ENCODE measurements at regions not wholly inside any gene's neighbourhood (a gene's known extent, or its start where the extent isn't known, plus 50 kb on each side); places are given as distances from the start of the nearest gene placed in this dataset.

DNA sequence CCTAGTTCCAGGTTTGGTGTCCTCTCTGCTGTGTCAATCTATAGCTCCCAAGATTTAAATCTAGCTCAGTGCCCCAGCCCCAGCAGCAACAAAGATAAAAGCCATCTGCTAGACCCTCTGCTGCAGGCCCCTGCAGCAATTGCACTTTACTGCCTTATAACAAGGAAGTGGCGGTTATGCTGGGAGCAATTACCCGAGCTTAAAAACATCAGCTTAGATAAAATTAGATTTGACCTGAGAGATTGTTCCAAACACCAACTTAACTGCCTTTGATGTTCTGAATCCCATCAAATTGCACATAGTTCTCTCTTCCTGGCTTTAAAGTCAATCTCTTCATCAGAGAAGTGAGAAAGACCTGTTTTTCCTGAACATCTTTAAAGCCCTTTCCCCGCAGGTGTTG, 62.4 kb upstream of the SHISA6 start:
- TF ChIP-seq, protein P1, sequence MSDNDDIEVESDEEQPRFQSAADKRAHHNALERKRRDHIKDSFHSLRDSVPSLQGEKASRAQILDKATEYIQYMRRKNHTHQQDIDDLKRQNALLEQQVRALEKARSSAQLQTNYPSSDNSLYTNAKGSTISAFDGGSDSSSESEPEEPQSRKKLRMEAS (IDR thresholded peaks at IDR 0.05; ENCODE audit: insufficient read depth, insufficient read length) = no peak
- no peak for TF ChIP-seq POLR2AphosphoS5 (IDR thresholded peaks at IDR 0.05; ENCODE audit: insufficient read depth, low read depth, low read length)
- TF ChIP-seq, protein P2, sequence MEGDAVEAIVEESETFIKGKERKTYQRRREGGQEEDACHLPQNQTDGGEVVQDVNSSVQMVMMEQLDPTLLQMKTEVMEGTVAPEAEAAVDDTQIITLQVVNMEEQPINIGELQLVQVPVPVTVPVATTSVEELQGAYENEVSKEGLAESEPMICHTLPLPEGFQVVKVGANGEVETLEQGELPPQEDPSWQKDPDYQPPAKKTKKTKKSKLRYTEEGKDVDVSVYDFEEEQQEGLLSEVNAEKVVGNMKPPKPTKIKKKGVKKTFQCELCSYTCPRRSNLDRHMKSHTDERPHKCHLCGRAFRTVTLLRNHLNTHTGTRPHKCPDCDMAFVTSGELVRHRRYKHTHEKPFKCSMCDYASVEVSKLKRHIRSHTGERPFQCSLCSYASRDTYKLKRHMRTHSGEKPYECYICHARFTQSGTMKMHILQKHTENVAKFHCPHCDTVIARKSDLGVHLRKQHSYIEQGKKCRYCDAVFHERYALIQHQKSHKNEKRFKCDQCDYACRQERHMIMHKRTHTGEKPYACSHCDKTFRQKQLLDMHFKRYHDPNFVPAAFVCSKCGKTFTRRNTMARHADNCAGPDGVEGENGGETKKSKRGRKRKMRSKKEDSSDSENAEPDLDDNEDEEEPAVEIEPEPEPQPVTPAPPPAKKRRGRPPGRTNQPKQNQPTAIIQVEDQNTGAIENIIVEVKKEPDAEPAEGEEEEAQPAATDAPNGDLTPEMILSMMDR (IDR thresholded peaks at IDR 0.05; ENCODE audit: extremely low read depth in 1 of 2, insufficient read depth in 1 of 2, low read depth in 1 of 2, low read length in 2 of 2) = no peak
- TF ChIP-seq GATA2 (IDR thresholded peaks at IDR 0.05; ENCODE audit: insufficient read depth, insufficient read length, low read depth, low read length) = no peak
- no peak for TF ChIP-seq POLR2A (IDR thresholded peaks at IDR 0.05; ENCODE audit: low read depth, low read length)
- no peak for TF ChIP-seq MYC (IDR thresholded peaks at IDR 0.05; ENCODE audit: low read depth, low read length)
- TF ChIP-seq EZH2 (IDR thresholded peaks at IDR 0.05; ENCODE audit: borderline replicate concordance, low read depth, low read length, severe bottlenecking) = no peak
- TF ChIP-seq FOS (IDR thresholded peaks at IDR 0.05; ENCODE audit: borderline replicate concordance, insufficient read depth, low read length) = no peak
- TF ChIP-seq JUN (IDR thresholded peaks at IDR 0.05; ENCODE audit: borderline replicate concordance, insufficient read depth, insufficient read length, low read depth) = no peak
- dilution Hi-C loops (cut with MboI; ENCODE audit: extremely low pct_ligation_motif_present, low sequenced_read_pairs) = no loop called here

More for the DNA sequence above, 62.4 kb upstream of the SHISA6 start:
- H3K79me2 ChIP-seq (ENCODE audit: control insufficient read depth, insufficient read depth, low read length) = no peaks in the 10 kb centered on the region
- no peaks in the 10 kb centered on the region for H3K36me3 ChIP-seq (ENCODE audit: control insufficient read depth in 2 of 2, extremely low read depth in 1 of 2, insufficient read depth in 2 of 2, low read length in 2 of 2)
- no peaks in the 10 kb centered on the region for H3K9me1 ChIP-seq (replicated peaks; ENCODE audit: control insufficient read depth, extremely low read depth, insufficient read depth, low read length)
- no peak overlapping the region for H3K9ac ChIP-seq (replicated peaks; ENCODE audit: extremely low read depth, insufficient read depth, low read length)
- no peak overlapping the region for H3K27ac ChIP-seq (ENCODE audit: insufficient read depth, low read depth, low read length)
- no peaks in the 10 kb centered on the region for H4K20me1 ChIP-seq (replicated peaks; ENCODE audit: control insufficient read depth, extremely low read depth, insufficient read depth, low read length)
- DNase-seq (ENCODE audit: low read depth, low spot score) (no peak), FAIRE-seq (no peak)
- CTCF ChIA-PET = no interaction called here
- no peaks in the 10 kb centered on the region for H3K4me1 ChIP-seq (ENCODE audit: control insufficient read depth, extremely low read depth, insufficient read depth, low read length)
- POLR2A ChIA-PET = no interaction called here
- H2AFZ ChIP-seq (ENCODE audit: low read depth, low read length) = no peak overlapping the region
- no peaks in the 10 kb centered on the region for H3K27me3 ChIP-seq (ENCODE audit: control insufficient read depth in 2 of 2, insufficient read depth in 2 of 2, low read length in 2 of 2)
- BruUV-seq (replicated peaks) = no TSS peak
- no peak overlapping the region for H3K4me3 ChIP-seq (replicated peaks in 1 of 3; ENCODE audit: insufficient read depth in 1 of 3, low read depth in 1 of 3, low read length in 3 of 3)
- no peaks in the 10 kb centered on the region for H3K9me3 ChIP-seq (replicated peaks; ENCODE audit: control insufficient read depth, insufficient read depth, low read length)
- no peak overlapping the region for H3K4me2 ChIP-seq (ENCODE audit: insufficient read depth, low read length)
- intact Hi-C loops (cut with micrococcal nuclease) = no loop called here
